ENCODE measurements at regions not wholly inside any gene's neighbourhood (a gene's known extent, or its start where the extent isn't known, plus 50 kb on each side); places are given as distances from the start of the nearest gene placed in this dataset.
"Not testable (repeated sequence)": the region's sequence is repeated elsewhere in the genome, so short reads cannot be mapped to it uniquely, and the experiment has no call there.

DNA sequence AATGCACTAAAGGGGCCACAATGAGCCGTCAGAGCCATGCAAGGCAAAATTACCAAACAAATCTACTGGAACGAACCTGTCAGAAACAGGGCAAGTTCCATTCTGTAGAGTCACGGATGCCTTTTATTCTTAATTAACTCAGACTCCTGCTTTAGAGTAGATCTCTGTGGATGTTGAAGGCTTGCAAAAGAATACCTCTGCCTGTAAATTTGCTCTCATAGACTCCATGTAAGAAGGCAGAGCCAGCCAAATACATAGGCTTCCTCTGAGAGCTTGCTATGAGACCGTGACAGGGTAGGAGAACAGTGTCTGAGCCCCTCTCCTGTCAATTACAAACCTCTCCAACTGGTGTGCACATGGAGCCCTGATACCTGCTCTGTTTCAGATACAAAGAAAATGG lies 787.9 kb upstream of the POM121L12 start:
- DNase-seq: no peak

DNA sequence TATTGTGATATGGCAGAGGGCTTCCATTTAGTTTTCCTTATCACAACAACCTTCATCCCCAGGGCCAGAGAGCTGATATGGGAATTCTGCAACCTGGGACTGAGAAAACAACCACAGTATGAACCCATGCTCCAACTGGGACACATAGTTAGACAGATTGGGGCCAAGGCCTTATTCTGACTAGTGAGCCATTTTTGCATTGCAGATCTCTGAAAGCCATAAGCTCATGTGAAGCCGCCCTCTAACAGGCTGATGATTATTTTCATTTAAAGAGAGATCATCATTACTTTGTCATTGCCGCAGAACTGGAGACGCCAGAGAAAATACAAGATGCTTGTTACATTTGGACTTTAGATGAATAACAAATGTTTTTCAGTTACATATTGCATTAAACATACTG lies 791.7 kb upstream of the POM121L12 start:
- DNase-seq: no peak

DNA sequence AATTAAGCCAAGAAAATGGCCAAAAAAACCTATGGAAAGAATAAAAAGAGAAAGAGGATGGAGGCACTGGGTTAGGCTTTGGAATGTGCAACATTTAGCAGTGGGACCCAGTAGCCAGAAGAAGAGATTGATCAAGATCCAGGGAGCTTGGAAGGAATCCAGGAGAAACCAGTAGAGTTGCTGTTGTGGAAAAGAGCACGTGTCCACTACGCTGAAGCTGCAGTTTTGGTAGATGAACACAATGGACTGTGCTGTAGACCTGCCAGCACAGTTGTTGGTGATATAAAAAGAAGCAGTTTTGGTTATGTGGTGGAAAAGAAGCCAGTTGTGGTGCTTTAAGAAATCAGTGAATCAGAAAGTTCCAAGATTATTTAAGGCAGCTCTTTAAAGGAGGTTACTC lies 802.2 kb upstream of the POM121L12 start:
- DNase-seq: no peak

DNA sequence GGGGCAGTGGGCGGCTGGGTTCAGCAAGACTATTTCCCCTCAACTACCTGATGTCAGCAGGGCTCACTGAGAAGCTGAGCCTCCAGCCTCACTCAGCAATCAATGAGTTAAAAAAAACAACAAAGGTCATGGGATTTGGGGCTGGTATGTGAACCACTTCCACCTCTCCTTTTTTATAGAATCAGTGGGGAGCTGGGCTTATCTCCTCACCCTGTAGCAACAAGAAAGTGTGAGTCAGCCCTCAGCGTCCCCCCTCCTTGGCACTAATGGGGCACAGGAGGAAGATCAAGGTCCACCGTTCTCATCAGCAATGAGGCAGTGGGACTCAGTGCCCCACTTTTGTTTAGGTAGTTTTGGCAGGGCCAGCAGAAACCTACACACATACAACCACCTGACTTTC lies 823.5 kb upstream of the POM121L12 start:
- no peak for DNase-seq

DNA sequence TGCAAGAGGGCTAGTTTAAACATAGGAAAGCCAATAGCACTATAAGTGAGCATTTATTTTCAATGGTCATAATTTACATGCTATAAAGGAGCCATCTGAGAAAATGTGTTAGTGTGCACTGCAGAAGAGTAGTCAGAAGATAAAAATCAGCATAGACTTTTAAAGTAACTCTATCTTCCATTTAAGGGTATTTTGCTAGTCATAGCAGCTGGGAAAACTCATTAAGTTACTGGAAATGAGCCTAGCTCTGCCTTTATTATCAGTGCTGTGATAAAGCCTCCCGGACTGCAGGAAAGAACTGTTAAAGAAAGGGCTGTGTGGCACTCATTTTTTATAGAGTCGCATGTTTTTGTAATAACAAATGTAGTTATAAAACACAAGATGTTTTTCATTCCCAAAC lies 825.8 kb upstream of the POM121L12 start:
- no peak for DNase-seq

DNA sequence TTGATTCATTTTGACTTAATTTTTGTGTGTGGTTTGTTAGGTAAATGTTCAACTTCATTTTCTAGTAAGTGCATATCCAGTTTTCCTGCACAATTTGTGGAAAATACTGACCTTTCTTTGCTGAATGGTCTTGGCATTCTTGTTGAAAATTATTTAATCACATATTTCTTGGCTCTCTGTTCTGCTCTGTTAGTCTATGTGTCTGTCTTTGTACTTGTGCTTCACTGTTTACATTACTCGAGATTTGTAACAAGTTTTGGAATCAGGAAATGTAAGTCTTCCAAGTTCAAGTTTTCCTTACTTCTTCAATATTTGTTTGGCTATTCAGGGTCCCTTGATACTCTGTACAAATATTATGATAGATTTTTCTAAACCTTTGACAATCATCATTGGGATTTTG lies 838.2 kb upstream of the POM121L12 start:
- no peak for DNase-seq

DNA sequence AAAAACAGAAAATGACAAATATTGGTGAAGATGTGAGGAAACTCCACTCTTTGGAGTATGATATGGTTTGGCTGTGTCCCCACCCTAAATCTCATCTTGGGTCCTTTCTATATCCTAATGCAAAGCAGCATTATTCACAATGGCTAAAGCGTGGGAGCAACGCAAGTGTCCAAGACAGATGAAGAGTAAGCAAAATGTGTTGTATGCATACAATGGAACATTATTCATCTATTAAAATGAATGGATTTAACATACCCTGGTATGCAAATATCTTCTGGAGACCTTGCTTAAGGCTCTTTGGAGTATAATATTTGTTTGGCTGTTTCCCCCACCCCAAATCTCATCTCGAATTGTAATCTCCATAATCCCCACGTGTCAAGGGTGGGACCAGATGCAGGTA lies 839.8 kb upstream of the POM121L12 start:
- DNase-seq: no peak

DNA sequence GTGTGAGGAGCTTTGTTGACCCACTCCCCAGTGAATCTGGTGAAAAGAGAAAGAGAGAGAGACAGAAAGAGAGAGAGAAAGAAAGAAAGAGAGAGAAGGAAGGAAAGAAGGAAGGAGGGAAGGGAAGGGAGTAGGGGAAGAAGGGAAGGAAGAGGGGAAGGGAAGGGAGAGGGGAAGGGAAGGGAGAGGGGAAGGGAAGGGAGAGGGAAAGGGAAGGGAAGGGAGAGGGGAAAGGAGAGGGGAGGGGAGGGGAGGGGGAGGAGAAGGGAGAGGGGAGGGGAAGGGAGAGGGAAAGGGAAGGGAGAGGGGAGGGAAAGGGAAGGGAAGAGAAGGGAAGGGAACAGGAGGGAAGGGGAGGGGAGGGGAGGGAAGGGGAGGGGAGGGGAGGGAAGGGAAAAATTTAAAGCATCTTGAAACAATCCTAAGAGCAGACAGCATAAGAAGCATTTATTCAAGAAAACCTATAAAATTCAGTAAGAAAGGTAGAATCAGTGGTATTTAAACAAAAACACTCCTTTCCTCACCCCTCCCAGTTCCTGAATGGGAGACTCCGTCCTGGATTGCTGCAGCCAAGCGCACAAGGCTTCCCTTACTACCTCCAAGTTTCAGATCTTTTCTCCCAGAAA lies 846.2 kb upstream of the POM121L12 start:
- DNase-seq: no peak

DNA sequence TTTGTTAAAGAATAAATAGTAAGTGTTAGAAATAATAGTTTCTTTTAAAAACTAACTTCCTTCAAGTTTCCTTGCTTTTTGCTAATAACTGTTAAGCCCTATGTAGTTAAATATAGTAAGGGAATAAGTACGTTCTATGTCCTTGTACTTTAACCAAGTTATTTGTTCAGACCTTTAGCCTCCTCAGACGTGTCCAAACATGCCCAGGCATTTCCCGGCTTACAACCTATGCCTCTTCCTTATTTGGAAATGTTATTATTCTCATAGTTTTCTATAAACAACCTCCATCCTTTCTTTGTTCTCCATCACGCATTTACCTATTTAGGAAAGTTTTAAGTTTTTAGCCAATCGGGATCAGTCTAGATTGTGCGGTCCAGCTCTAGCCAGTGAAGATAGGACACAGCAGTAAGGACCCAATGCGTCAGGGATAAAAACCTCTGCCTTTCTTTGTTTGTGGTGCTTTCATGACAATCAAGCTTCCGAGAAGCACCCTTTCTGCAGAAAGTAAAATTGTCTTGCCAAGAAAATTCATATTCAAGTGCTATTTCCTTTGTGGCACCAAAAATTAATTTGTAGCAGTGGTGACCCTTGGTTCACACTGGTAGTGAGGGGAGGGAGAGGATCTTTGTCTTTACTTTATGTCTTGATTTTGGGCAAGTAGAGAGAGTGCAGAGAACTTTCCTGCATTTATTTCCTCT lies 851.3 kb upstream of the POM121L12 start:
- no peak for DNase-seq

DNA sequence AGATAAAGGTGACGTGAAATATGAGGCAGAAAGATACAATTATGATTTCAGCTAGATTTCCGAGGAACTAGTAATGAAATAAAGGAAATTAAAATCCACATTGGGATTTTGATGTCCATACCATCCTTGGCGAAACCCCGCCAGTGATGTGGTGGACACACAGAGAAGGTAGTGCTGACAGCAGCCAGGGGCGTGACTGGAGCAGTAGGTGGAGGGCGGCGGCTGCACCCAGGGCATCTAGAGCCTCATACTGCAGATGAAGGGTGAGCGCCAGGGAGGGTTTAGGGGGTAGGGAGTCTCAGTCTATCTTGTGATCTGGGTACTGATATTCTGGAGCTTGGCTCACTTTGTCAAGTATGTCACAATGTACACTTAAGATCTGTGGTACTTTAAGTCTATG lies 855.5 kb upstream of the POM121L12 start:
- no peak for DNase-seq

DNA sequence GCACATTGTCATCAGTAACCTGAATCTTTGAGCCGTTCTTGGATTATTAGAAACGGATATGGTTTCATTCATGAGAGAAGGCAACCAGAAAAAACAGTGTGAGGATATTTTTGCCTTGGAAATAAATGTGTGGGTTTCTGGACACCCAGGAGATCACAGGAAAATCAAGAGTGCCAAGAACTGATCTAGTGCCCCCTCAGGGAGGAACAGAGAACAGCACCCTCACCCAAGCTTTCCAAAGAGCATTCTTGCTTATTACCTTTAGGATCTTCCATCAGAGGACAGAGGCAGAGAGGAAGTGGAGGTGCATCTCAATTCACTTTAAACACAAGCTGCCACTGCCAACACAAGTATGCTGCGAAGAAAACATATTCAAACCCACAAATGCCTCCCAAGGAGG lies 851.5 kb upstream of the COBL start:
- DNase-seq: no peak

DNA sequence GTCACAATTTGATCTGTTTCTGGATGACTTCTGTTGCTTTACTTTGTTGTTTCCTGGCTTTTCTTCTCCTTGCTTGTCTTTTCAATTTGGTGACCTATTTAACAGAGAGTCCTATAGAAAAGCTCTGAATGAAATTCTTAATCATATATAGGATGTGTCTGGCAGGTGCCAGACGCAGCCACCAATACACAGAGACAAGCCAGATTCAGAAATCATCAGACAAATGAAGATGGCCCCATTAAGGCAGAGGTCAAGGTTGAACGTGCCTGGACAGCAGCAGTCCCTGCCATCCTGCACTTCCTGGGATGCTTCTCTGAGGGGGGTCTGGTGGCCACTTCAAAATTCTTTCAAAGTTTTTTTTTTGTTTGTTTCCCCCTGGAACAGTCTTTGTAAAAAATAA lies 846.7 kb upstream of the COBL start:
- no peak for DNase-seq

DNA sequence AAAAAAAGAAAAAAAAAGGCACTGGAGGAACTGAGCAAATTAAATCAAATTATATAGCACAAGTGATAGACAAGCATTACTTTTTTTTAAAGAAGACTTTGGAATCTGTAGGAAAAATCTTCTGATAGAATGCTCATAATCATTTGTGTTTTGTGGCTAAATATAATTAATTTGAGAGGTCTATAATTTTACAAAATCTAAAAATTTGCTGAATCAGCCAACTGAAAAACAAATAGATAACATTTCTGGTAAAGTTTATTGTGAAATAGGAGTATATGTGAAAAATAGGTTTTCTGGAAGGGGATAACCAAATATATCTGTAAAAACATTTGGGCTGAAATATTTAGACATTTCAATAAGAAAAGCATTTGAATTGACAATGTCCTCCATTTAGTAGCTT lies 844.9 kb upstream of the COBL start:
- no peak for DNase-seq

DNA sequence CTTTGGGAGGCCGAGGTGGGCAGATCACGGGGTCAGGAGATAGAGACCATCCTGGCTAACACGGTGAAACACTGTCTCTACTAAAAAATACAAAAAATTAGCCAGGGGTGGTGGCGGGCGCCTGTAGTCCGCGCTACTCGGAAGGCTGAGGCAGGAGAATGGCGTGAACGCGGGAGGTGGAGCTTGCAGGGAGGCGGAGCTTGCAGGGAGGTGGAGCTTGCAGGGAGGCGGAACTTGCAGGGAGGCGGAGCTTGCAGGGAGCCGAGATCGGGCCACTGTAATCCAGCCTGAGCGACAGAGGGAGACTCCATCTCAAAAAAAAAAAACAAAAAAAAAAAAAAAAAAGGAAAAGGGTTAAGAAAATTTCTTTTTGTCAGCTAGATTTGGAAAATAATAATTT lies 842.8 kb upstream of the COBL start:
- not testable (repeated sequence) for DNase-seq

DNA sequence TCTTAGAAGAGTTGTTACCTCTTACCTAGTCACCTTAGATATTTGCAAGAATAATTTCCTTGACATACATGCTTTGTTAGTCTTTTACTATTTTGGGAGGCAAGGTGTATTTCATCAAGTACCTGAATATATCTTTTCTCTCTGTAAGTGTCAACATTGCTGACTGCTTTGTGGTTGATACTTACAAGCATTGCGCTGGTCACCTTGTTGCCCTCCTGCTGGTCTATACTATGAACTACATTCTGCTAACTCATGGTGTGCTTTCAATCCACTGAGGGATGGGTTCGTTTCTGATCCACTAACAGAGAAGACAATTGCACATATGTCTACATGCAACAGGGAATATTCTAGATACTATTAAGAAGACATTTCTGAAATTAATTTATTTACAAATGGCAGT lies 837.8 kb upstream of the COBL start:
- no peak for DNase-seq

DNA sequence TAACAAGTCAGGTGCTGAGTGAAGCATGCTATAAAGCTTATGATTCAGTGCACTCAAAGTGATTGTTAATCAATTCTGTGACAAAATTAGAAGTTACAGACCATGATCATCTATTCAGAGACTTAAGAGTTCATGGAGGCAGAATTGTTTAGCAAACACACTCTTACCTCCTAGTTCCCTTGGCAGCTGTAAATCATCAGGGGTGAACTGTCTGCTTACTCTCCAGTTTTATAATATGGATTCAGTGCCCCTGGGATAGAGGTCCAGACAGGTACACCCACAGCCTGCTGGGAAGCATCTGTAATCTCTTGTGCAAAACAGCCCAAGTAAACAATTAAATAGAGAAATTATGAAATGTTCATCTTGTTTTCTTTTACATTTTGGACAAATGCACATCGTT lies 835.0 kb upstream of the COBL start:
- DNase-seq: no peak

DNA sequence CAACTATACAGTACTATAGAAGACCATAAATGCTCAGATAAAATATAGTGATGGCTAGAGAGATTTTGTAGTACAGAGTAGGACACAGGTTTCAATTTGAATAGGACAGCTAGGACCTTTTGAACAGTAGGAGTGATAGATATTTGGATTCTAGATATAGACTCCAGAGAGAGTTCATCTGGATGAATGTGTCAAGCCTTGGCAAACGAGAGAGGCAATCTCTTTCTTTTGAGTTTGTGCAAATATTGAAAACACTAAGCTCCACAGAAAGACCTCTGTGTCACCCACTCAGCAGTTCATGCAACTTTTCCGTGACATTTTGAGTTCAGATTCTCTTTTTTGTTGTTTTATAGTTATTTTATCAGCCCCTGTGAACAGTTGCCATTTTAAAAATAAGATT lies 834.3 kb upstream of the COBL start:
- no peak for DNase-seq

DNA sequence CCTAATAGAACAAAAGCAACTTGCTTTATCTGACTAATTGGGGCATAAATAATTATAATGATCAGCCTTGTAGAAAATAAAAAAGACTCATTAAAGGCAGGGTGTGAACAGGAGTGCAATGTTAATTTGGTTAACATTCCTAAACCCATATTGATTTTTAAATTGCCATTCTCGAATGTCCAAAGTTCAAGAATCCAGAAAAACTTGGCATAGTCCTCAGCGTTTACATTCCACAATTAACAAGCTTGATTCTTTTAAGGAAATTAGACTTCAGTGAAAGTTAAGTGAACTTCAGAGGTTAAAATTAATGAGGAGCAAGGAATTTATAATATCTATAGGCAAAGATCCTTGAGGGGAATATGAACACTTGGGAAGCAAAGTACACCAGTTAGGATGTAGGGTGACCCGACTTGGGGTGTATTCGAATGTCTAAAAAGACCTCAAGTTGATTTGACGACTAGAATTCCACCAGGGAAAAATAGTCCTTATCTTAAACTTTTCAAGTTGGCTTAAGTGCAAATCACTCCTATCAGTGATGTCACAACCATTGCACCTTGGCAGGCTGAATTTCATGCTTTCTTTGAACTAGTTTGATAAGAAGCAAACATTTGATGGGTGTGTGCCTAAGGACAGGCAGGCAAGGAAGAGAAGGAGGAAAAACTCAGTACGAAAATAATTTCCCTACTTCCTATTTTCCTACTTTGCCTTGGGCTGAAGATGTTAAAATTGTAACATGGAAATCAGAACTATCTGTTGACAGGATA lies 830.4 kb upstream of the COBL start:
- no peak for DNase-seq

DNA sequence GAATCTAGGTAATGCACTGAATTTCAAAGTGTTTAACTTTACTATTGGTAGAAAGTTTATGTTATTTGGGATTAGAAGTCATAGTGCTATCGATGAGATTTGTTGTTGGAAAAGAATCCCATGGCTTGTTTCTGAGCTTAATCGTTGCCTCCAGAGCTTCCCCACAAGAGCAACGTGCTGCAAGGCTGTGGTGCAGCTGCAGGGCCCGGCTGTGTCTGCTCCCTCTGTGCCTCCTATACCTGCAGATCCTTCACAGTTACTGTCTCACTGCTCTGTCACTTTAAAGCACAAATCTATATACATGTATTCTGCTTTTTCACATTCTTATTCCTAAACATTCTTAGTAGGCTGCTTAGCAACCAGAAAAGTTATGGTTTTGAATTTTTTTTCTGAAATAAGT lies 826.6 kb upstream of the COBL start:
- no peak for DNase-seq

DNA sequence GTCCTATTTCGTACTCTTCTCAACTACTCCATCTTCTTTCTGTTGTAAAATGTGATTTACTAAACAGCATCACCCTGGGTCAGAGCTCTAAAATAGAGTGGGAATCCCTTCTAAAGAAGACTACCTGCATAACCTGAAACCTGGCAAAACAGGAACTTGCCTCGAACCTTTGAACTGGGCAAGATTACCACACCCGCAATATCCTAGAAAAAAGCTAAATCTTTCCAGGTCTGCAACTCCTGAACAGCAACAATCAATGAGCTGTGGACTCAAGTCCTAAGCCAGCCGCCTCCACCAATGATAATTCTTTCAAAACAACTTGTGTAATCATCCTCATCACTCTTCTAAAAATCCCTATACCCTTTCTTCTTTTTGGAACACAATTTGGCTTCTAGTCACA lies 824.2 kb upstream of the COBL start:
- no peak for DNase-seq

DNA sequence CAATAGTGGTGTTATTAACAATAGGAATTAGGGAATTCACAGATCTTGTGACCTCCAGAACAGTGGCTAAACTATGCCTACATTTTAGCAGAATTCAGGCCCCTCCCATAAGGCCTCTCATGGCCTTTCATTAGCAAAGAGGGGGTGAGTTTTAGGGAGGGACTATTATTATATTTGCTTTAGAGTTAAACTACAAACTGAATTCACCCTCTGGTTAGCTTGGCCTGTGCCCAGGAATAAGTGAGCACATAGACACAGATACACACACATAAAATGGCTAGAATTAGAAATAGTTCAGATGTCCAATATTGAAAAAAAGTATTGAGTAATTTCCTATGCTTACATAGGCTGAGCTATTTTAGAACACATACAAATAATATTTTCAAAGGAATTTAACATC lies 818.8 kb upstream of the COBL start:
- DNase-seq: no peak

DNA sequence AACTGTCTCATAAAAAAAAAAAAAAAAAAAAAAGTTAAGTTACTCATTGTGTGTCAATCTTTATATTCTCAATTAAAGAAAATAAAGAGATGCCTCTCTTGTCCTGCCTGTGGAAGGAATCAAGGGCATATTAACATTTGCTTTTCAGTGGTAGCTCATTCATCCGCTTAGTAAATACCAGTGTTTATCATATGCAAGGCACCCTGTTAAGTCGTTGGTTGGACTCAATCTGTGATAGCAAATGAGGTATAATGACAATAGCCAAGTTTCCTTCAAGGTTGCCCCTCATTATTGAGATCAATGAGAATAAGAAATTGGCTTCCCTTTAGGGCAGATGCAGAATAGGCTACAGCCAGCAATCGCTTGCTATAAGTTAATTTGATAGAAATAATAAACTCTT lies 812.7 kb upstream of the COBL start:
- no peak for DNase-seq

DNA sequence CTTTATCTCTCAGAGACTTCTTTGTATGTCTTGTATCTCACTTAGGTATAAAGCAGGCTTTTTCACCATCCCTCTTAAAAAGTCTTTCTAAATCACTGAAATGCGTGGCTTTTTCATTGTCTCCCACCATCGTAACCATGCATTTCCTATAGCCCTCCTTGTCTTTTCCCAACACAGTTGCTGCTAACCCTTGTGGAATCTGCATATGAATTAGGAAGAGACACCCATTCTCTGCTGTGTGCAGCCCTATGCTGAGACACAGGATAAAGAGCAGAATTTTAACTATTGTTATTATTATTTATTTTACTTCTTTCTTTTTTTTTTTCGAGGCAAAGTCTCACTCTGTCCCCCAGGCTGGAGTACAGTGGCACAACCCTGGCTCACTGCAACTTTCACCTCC lies 804.3 kb upstream of the COBL start:
- DNase-seq: no peak

DNA sequence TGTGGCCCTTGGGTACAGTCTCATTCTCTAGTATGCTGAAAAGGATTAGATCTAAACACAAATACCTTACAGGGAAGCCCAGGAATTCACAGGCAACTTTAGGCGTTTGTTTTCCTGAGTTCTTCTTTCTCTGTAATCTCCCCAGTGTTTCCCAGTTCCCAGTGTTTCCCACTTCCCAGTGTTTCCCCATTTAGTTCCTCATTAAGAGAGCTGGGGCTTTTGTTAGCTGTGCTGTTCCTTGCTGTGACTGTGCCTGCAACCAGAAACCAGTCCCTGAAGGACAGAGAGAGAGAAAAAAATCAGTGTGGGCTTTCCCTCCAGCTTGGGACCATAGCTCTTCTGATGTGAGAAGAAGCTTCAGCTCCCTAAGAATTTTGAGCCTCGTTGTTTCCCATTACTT lies 802.9 kb upstream of the COBL start:
- no peak for DNase-seq

DNA sequence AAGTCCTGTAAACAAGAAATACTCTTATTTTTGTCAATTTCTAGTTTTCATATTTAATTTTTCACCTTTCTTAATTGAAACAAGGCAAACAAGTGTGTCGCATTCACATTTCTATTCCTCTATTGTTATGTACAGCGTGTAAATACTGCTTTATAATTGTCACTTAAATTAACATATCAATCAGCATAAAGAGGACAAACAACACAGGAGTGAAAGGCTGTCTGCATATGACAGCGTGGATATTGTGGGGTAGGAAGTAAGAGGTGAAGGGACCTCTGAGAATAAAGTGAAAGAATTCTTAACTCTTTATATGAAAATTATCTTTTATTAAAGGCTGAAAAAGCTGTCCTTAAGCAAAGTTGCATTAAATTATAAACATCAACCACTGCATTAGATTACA lies 797.9 kb upstream of the COBL start:
- no peak for DNase-seq

Data from NK-92 treated with Interleukin-12 subunit alpha and Interleukin-12 subunit beta, amount 100 ng/mL, for 24 hours (cell line).